22Rv1 (cell line): ENCODE measurements at regions not wholly inside any gene's neighbourhood (a gene's known extent, or its start where the extent isn't known, plus 50 kb on each side); places are given as distances from the start of the nearest gene placed in this dataset.

Source experiments
- H3K27ac ChIP-seq: fragments of 450-650 bp; 2 replicates; pipeline ENCODE4 v1.5.1; 2017
- ZFX ChIP-seq: fragments of 450-650 bp; IDR thresholded peaks from 2 replicates; pipeline ENCODE4 v1.6.1; 2017; ENCODE audit warnings: antibody characterized with exemption, borderline replicate concordance
- TF ChIP-seq, protein P1 (sequence below): fragments of 450-650 bp; IDR thresholded peaks from 2 replicates; pipeline ENCODE4 v1.5.1; 2017; ENCODE audit warnings: mild to moderate bottlenecking

DNA sequence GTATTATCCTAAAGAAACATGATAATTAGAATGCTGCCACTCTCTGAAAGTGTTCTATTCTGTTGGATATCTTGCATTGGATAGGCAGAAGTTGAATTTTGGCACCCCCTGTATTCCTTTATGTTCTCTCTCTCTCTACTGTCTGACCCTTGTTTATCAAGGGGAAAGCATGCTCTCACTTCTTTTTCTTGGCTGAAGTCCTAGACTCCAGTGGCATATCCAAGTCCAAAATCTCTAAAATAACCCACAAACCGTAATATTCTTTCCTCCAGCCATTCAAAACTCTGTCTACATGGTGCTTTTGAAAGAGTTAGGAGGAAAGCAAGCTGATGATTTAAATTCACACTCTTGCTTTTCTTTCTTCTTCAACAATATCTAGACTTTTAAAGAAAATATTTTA lies 669.7 kb downstream of the TDRD15 start:
- TF ChIP-seq ZFX: no peak
- TF ChIP-seq, protein P1, sequence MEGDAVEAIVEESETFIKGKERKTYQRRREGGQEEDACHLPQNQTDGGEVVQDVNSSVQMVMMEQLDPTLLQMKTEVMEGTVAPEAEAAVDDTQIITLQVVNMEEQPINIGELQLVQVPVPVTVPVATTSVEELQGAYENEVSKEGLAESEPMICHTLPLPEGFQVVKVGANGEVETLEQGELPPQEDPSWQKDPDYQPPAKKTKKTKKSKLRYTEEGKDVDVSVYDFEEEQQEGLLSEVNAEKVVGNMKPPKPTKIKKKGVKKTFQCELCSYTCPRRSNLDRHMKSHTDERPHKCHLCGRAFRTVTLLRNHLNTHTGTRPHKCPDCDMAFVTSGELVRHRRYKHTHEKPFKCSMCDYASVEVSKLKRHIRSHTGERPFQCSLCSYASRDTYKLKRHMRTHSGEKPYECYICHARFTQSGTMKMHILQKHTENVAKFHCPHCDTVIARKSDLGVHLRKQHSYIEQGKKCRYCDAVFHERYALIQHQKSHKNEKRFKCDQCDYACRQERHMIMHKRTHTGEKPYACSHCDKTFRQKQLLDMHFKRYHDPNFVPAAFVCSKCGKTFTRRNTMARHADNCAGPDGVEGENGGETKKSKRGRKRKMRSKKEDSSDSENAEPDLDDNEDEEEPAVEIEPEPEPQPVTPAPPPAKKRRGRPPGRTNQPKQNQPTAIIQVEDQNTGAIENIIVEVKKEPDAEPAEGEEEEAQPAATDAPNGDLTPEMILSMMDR: no peak

DNA sequence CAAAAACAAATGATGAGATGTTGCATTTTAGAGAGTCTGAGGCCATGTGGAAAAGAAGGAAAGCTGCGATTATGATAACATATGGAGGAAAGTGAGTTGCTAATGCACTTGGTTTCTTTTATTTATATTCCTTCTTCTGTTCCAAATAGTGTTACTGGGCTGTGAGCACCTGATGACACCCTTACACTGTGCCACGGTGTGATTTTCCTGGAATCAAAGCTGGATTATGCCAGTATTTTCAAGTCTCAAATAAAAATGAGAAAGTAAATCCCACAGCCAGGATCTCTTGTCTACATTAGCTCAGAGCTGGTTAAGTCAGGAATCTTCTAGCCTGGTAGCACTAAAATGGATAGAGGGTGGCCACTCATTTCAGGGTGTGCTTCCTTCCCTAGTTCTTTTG lies 670.8 kb downstream of the TDRD15 start:
- no peak overlapping the region for H3K27ac ChIP-seq
- TF ChIP-seq, protein P1: no peak
- no peak for TF ChIP-seq ZFX

More for the DNA sequence above, 669.7 kb downstream of the TDRD15 start:
- no peak overlapping the region for H3K27ac ChIP-seq

DNA sequence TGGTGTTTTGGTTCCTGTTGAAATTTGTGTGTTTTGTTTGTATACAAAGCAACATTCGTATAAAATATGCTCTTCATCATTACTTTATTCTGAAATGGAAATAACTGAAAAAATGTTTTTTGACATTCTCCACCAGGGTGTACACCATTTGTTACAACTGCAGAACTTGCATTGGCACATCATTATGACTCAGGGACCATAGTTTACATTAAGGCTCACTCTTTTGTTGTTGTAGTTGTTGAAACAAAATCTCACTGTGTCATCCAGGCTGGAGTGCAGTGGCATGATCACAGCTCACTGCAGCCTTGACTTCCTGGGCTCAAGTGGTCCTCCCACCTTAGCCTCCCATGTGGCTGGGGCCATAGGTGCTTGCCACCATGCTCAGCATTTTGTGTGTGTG lies 676.6 kb downstream of the TDRD15 start:
- TF ChIP-seq ZFX: no peak
- TF ChIP-seq, protein P1: no peak

DNA sequence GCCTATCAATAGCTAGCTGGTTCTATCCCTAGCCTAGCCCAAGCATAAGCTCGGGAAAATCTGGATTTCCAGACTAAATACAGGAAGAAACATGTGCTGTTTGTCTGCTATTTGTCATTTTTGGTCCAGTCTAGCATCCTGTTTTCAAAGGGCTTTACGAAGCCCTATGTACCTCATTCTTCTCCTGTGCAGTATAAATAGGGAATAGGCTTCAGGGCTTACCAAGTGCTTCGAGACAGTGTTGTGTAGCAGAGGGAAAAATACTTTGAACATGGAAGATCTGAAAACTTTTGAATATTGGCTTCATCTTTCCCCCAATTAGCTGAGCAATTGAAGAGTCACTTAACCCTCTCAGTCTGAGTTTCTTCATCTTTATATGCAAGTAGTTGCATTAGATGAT lies 679.8 kb downstream of the TDRD15 start:
- H3K27ac ChIP-seq: no peak overlapping the region
- TF ChIP-seq ZFX: no peak
- TF ChIP-seq, protein P1: no peak

More for the DNA sequence above, 676.6 kb downstream of the TDRD15 start:
- H3K27ac ChIP-seq: no peak overlapping the region

DNA sequence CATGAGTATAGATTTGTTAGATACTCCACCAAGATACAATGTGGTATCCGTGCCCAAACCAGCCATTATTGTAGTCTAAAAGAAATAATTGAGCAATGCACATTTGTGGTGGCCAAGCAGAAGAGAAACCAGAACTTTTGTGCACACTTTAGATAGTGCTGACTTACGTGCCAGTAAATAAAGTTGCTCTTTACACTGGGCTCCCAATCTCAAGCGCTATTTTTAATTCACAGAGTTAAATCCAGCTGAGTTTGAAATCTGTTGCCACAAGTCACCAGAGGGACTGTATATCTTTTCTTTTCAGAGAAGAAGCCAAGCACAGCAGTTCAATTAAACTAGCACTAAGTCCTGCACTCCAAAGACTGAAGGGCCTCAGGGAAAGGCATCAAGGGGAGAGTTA lies 680.4 kb downstream of the TDRD15 start:
- no peak overlapping the region for H3K27ac ChIP-seq
- TF ChIP-seq, protein P1: no peak
- TF ChIP-seq ZFX: no peak

DNA sequence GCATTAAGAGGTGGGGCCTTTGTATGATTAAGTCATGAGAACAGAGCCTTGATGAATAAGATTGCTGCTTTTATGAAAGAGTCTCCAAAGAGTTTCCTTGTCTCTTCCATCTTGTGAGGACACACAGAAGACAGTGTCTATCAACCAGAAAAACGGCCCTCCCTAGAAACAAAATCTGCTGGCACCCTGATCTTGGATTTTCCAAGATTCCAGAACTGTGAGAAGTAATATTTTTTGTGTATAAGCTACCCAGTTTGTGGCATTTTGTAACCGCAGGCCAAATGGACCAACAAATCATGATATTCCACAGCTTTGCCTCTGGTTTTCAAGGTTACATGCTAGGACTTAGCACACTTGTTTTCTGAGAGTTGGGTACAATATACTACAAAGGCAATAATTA lies 687.8 kb downstream of the TDRD15 start:
- TF ChIP-seq, protein P1: no peak
- no peak for TF ChIP-seq ZFX
- no peak overlapping the region for H3K27ac ChIP-seq

DNA sequence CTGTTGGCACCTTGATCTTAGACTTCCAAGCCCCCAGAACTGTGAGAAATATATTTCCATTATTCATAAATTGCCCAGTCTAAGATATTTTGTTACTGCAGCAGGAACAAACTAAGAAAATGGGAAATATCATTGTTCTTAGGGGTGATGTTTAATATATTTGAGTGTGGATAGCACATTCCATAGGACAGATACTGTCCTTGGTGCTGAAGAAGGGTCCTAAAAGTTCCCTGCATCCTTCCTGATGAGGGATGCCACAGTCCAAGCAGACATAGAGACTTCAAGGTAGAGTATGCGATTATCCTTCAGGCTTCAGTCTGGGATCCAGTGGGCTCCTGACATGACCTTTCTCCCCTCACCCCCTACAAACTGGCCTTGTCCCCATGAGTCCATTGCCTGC lies 689.0 kb downstream of the TDRD15 start:
- H3K27ac ChIP-seq: no peak overlapping the region
- TF ChIP-seq, protein P1: no peak
- TF ChIP-seq ZFX: no peak
